Aorta (tissue), 5 donors: ENCODE measurements at regions not wholly inside any gene's neighbourhood (a gene's known extent, or its start where the extent isn't known, plus 50 kb on each side); places are given as distances from the start of the nearest gene placed in this dataset.

Experiments
- ATAC-seq: fragments of 200-7000 bp; cut with Tn5 transposase; one replicate; pipeline ENCODE4 v1.9.1; 2022; ENCODE audit warnings: moderate library complexity; ENCODE audit not compliant: low FRiP score
- DNase-seq, 2 donors: peaks; one replicate each; pipeline ENCODE4 v3.0.0-alpha.2; 2020
- H3K27ac ChIP-seq, 2 donors: one replicate each; pipeline ENCODE4 v1.5.1; 2013; ENCODE audit warnings: low read length in 2 of 2, mild to moderate bottlenecking in 2 of 2, moderate library complexity in 2 of 2, control low read depth in 1 of 2, inconsistent platforms in 1 of 2, low read depth in 1 of 2
- H3K27me3 ChIP-seq, 2 donors: one replicate each; pipeline ENCODE4 v1.6.1; 2013; ENCODE audit warnings: control low read depth in 1 of 2, low read length in 1 of 2, mild to moderate bottlenecking in 1 of 2, moderate library complexity in 1 of 2; ENCODE audit not compliant: insufficient read depth in 2 of 2, control insufficient read depth in 1 of 2
- H3K36me3 ChIP-seq, 2 donors: one replicate each; pipeline ENCODE4 v1.6.1; 2013; ENCODE audit warnings: control low read depth in 1 of 2, low read length in 1 of 2, mild to moderate bottlenecking in 1 of 2; ENCODE audit not compliant: insufficient read depth in 2 of 2, control insufficient read depth in 1 of 2
- H3K4me1 ChIP-seq, 2 donors: one replicate each; pipeline ENCODE4 v1.6.1; 2013; ENCODE audit warnings: low read length in 2 of 2, control low read depth in 1 of 2, mild to moderate bottlenecking in 1 of 2, moderate library complexity in 1 of 2; ENCODE audit not compliant: insufficient read depth in 2 of 2, control insufficient read depth in 1 of 2
- H3K4me3 ChIP-seq, 2 donors: one replicate each; pipeline ENCODE4 v1.5.1; 2013; ENCODE audit warnings: low read length in 2 of 2, control low read depth in 1 of 2, mild to moderate bottlenecking in 1 of 2
- H3K9me3 ChIP-seq: one replicate; pipeline ENCODE4 v1.6.1; 2013; ENCODE audit warnings: mild to moderate bottlenecking, low read length; ENCODE audit not compliant: control insufficient read depth
- WGBS, 2 donors: extraction: QIAGEN DNeasy Blood & Tissue Kit; methylation state at CpG; one replicate each; pipeline ENCODE4 v1.1.7; 2013; 5-methylcytosine and 5-hydroxymethylcytosine counted together
- intact Hi-C, 2 donors: fragments of 100-400 bp; cut with DNase I; formaldehyde crosslinking; loops; one replicate each; pipeline versions ENCODE4 v1.14.2 to v1.15.0; 2022
- donor health status: healthy with polysubstance abuse.
- donor health status: Bipolar disorder and iron deficiency.
- donor health status: DM: no; HTN: no; CAD: no.
- donor health status: DM: no; HTN: no; CAD: no.
- donor health status: DM: yes; HTN: yes; CAD: no.

DNA sequence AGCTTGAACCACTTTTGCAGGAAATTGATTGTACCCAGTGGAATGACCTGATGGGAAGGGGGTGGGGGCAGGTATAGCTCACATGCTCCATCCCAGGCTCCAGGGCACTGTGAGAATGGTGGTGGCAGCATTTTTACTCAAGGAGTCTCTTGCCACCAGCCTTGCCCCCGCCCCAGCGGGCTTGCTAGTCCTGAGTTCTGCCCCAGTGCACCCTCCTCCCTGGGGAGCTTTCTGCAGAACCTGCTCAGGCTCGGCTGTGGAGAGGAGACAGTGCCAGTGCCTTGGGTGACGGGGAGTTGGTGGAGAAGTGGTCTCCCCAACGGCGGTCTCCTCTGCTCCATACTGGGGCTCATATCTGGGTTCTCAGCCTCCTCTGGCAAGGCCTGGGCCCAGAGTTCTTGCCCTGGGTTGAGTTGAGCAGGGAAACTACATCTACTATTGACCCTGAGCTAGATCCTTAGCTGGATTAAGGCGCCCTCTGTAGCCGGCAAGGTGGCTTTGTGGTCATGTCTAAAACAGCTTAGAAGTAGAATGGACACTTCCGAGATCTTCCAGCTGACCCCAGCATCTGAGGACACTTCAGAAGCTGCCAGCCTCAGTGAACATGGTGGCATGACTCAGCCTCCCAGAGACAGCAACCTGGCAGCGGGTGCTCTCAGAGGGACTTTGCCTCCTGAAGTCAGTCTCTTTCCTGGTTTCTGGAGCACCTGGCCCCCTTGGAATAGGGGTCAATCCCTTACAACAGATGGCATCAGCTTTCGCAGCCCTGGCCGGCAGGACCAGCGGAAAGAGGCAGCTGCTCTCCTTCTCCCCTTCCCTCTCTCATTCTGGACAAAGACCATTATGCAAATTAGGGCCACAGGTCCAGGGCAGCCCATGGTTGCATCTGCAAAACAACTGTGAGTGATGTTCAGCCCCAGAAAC, 363.4 kb upstream of the MKI67 start:
- Histone ChIP-seq H3K36me3 (no peaks in the 10 kb centered on the region), H3K4me3 (no peak overlapping the region), H3K27me3 (no peaks in the 10 kb centered on the region), H3K9me3 (no peaks in the 10 kb centered on the region), H3K27ac (no peak overlapping the region), H3K4me1 (no peaks in the 10 kb centered on the region)
- DNase-seq (no peak), ATAC-seq (no peak)
- WGBS, 2 donors, result 90 to 91% methylated on average over 13 of the region's 13 CpGs
- intact Hi-C loops, result no loop called here

DNA sequence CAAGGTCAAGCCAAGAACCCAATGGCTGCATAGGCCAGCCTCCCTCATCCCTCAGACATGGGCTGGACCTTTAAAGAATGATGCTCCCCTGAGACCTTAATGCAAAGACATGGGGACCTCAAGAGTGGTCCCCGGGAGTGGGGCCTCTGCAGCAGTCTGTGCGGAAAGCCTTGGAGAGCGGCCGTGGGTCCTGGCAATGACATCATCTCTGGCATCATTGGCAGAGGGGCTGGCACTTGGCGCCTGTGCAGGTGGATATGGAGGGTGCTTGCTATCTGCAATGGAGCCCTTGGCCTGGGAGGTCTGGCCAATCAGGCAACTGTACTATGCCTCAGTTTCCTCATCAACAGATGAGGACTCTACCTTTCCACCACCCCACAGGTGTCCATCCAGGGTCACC, 365.5 kb upstream of the MKI67 start:
- H3K27ac ChIP-seq, result no peak overlapping the region
- no peaks in the 10 kb centered on the region for H3K9me3 ChIP-seq
- H3K27me3 ChIP-seq, result no peaks in the 10 kb centered on the region
- intact Hi-C loops, result no loop called here
- no peaks in the 10 kb centered on the region for H3K36me3 ChIP-seq
- WGBS, 2 donors, result 87 to 97% methylated on average over 5 of the region's 5 CpGs
- H3K4me3 ChIP-seq, result no peak overlapping the region
- DNase-seq (no peak), ATAC-seq (no peak)
- H3K4me1 ChIP-seq, result no peaks in the 10 kb centered on the region

DNA sequence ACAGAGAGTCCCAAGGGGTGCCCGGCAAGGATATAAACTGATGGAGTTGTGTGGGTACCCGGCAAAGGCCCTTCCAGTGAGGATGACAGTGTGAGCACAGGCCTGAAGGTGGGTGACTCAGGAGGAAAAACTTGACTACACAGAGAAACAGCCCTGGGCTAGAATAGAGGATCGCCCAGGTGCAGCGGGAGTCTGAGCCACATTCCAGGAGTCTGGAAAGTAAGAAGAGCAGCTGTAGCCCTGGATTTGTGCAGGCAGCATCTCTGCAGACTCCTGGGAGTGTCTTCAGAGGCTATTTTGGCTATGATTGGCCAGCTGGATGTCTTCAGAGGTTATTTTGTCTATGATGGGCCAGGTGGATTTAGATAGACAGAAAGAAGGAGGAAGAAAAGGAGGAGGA, 367.6 kb upstream of the MKI67 start:
- intact Hi-C loops, result no loop called here
- WGBS, 2 donors, result 68 to 91% methylated on average over 4 of the region's 4 CpGs
- H3K27me3 ChIP-seq, result no peaks in the 10 kb centered on the region
- H3K36me3 ChIP-seq, result no peaks in the 10 kb centered on the region
- no peak overlapping the region for H3K27ac ChIP-seq
- ATAC-seq (no peak), DNase-seq (no peak)
- H3K4me1 ChIP-seq, result no peaks in the 10 kb centered on the region
- no peaks in the 10 kb centered on the region for H3K9me3 ChIP-seq
- H3K4me3 ChIP-seq, result no peak overlapping the region

DNA sequence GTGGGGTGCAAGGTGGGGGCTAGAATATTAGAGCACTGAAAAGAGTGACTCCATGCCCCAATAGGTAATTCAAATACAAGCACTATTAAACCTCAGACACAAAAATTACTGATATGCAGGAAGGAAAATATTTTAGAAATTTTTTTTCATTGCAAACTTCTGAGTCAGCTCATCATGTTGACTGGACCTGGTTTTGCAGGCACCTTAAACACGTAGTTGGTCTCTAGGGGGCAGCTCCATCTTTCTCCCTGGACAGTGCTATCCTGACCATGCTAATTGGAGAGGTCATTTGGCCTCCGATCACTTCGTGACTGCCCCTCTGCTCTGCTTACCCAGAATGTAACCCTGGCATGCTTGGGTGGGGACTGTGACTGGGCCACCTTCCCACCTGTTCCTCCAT, 368.4 kb upstream of the MKI67 start:
- 61 to 63% methylated on average over 3 of the region's 3 CpGs for WGBS, 2 donors
- DNase-seq (no peak), ATAC-seq (no peak)
- Histone ChIP-seq H3K36me3 (no peaks in the 10 kb centered on the region), H3K4me3 (no peak overlapping the region), H3K9me3 (no peaks in the 10 kb centered on the region), H3K4me1 (no peaks in the 10 kb centered on the region), H3K27me3 (no peaks in the 10 kb centered on the region), H3K27ac (no peak overlapping the region)
- intact Hi-C loops, result no loop called here

DNA sequence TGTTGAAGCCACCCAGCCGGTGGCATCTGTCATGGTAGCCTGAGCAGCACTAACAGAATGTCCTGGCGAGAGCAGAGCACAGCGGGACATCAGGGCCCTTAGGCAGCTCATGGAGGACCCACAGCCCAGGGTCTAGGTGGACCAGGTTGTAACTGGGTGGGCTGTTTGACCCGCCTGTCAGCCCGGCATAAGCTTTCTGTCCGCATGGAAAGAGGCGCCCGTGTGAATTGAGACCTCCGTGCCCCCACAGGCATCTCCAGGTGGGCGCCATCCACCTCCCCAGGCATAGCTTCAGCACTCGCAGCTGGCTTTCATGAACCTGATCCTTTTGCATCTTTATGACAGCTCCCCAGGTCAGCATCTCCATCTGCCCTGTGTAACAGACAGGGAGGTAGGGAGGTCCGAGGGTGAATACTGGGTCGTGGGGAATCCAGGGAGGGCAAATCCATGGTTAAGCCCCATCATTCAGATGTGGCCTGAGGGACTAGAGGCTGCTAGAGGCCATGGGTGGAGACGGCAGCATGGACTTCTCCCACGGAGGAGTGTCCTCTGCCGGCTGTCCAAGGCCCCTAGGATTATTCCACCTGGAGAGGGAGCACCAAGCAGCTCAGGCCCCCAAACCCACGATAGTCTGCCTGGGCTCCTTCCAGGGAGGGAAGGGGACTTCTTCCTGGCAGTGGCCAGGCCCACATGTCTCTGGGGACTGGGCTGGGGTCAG, 371.6 kb upstream of the MKI67 start:
- intact Hi-C loops, result no loop called here
- ATAC-seq, result no peak
- Histone ChIP-seq H3K4me1 (no peaks in the 10 kb centered on the region), H3K9me3 (no peaks in the 10 kb centered on the region), H3K27me3 (no peaks in the 10 kb centered on the region), H3K27ac (no peak overlapping the region), H3K36me3 (no peaks in the 10 kb centered on the region), H3K4me3 (no peak overlapping the region)
- no peak for DNase-seq
- WGBS, 2 donors, result 90 to 93% methylated on average over 17 of the region's 17 CpGs

DNA sequence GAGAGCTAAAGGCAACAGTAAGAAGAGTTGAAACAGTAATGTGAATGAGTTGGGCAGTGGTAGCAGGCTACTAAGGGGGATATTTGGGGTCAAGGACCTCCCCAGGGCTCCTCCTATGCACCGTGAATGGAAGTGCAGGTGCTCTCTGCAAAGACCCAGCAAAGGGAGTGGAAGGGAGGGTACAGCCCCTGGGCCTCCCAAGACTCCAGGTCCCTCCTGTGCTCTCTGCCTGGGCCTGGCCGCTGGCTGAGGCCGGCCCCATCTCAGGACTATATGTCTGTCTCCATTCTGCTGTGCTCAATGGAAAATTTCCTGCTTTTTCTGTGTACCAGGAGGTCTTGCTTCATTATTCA, 372.1 kb upstream of the MKI67 start:
- Histone ChIP-seq H3K9me3 (no peaks in the 10 kb centered on the region), H3K4me3 (no peak overlapping the region), H3K36me3 (no peaks in the 10 kb centered on the region), H3K27me3 (no peaks in the 10 kb centered on the region), H3K27ac (no peak overlapping the region), H3K4me1 (no peaks in the 10 kb centered on the region)
- WGBS, 2 donors, result 82 to 86% methylated on average over 3 of the region's 3 CpGs
- no peak for DNase-seq
- ATAC-seq, result no peak
- intact Hi-C loops, result no loop called here

DNA sequence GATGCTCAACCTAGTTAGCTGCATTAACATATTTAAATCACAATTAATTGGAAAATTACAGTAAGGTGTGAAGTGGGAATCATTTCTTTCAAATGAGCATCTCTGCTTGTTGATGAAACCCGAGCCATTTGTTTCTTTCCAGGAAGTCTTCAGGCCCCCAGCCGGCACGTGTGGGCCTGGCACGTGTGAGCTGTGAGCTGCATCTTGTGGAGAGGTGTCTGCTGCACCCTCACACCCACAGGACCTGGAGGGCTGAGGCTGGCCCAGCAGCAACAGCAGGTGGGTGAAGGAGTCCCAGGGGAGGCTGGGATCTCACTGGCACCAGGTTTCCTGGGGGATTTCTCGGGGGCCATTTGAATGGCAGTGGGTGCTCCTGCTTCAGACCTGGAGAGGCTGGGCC, 372.5 kb upstream of the MKI67 start:
- DNase-seq (no peak), ATAC-seq (no peak)
- WGBS, 2 donors, result 66 to 86% methylated on average over 5 of the region's 5 CpGs
- Histone ChIP-seq H3K27ac (no peak overlapping the region), H3K27me3 (no peaks in the 10 kb centered on the region), H3K4me1 (no peaks in the 10 kb centered on the region), H3K9me3 (no peaks in the 10 kb centered on the region), H3K4me3 (no peak overlapping the region), H3K36me3 (no peaks in the 10 kb centered on the region)
- intact Hi-C loops, result no loop called here

DNA sequence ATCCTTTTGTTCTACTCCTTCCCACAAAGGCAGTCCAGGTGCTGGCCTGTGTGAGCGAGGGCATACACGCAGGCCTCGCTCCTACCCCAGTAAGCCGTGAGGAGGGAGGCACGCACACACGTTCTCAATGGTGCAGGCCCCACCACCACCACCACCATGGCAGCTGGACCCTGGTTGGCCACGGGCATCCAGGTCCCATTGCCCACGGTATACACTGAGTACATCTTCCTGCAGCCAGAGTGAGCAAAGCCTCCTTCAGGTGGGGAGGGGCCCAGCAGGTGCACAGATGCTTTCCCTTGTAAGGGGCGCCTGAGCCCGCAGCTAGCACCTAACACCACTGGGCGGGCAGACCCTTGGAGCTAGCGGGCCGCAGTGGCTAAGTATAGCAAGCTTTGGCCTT, 373.3 kb upstream of the MKI67 start:
- ATAC-seq, result no peak
- WGBS, 2 donors, result 89 to 99% methylated on average over 13 of the region's 13 CpGs
- Histone ChIP-seq H3K4me3 (no peak overlapping the region), H3K9me3 (no peaks in the 10 kb centered on the region), H3K36me3 (no peaks in the 10 kb centered on the region), H3K27me3 (no peaks in the 10 kb centered on the region), H3K27ac (no peak overlapping the region), H3K4me1 (no peaks in the 10 kb centered on the region)
- intact Hi-C loops, result no loop called here
- no peak for DNase-seq

DNA sequence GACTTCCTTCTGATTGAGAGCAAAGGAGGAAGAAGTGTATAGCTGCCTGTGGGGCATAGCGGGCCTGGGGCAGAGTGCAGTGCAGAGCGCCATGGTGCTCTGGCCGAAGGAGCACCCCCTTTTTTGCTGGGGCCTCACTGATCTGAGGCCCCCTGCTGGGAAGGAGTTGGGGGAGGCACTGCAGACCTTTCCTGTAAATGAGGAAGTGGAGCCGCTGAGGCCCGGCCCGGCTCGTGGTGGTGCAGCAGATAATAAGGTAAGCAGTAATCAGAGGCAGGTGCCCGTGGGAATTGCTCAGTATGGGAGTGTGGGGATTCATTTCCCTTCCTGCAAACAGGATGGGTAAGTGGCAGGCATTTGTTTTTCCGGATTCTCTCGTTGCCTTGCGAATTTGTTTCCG, 373.7 kb upstream of the MKI67 start:
- no peak overlapping the region for H3K4me3 ChIP-seq
- ATAC-seq (no peak), DNase-seq (no peak)
- H3K4me1 ChIP-seq, result no peaks in the 10 kb centered on the region
- 88 to 90% methylated on average over 12 of the region's 12 CpGs for WGBS, 2 donors
- no peaks in the 10 kb centered on the region for H3K9me3 ChIP-seq
- no peaks in the 10 kb centered on the region for H3K27me3 ChIP-seq
- no peak overlapping the region for H3K27ac ChIP-seq
- H3K36me3 ChIP-seq, result no peaks in the 10 kb centered on the region
- intact Hi-C loops, result no loop called here
